Astrocyte (in vitro differentiated cells and primary cell): ENCODE measurements at regions not wholly inside any gene's neighbourhood (a gene's known extent, or its start where the extent isn't known, plus 50 kb on each side); places are given as distances from the start of the nearest gene placed in this dataset.

Experiments
- DNase-seq: peaks from one replicate; pipeline ENCODE4 v3.0.0-alpha.2; 2010; ENCODE audit warnings: low read depth
- FAIRE-seq: peaks from 2 replicates; lab custom pipeline; 2011; peaks lifted over from hg19 to GRCh38; lab: Jason Lieb, UNC
- H2AFZ ChIP-seq: 2 replicates; pipeline ENCODE4 v1.6.0; 2012; ENCODE audit warnings: low read depth, low read length, inconsistent platforms
- H3K27ac ChIP-seq: 2 replicates; pipeline ENCODE4 v1.5.1; 2011; ENCODE audit warnings: low read depth, low read length, inconsistent platforms
- H3K27me3 ChIP-seq: 2 replicates; pipeline ENCODE4 v1.6.0; 2011; ENCODE audit warnings: low read length, inconsistent platforms; ENCODE audit not compliant: insufficient read depth
- H3K36me3 ChIP-seq: 2 replicates; pipeline ENCODE4 v1.5.1; 2011; ENCODE audit warnings: low read length, inconsistent platforms; ENCODE audit not compliant: insufficient read depth
- H3K4me1 ChIP-seq: 2 replicates; pipeline ENCODE4 v1.5.1; 2011; ENCODE audit warnings: low read length, inconsistent platforms; ENCODE audit not compliant: insufficient read depth
- H3K4me2 ChIP-seq: 2 replicates; pipeline ENCODE4 v1.6.0; 2012; ENCODE audit warnings: low read length, inconsistent platforms
- H3K4me3 ChIP-seq: 2 replicates; pipeline ENCODE4 v1.5.1; 2011; ENCODE audit warnings: low read depth, mild to moderate bottlenecking, low read length, inconsistent platforms; ENCODE audit not compliant: insufficient read depth
- H3K79me2 ChIP-seq: 2 replicates; pipeline ENCODE4 v1.6.0; 2012; ENCODE audit warnings: mild to moderate bottlenecking, low read length, inconsistent platforms; ENCODE audit not compliant: insufficient read depth
- H3K9ac ChIP-seq: 2 replicates; pipeline ENCODE4 v1.6.0; 2012; ENCODE audit warnings: mild to moderate bottlenecking, low read length, inconsistent platforms
- H3K9me3 ChIP-seq: 2 replicates; pipeline ENCODE4 v1.5.1; 2012; ENCODE audit warnings: low read depth, mild to moderate bottlenecking, low read length, inconsistent platforms; ENCODE audit not compliant: insufficient read depth
- H4K20me1 ChIP-seq: 2 replicates; pipeline ENCODE4 v1.6.0; 2012; ENCODE audit warnings: low read length, inconsistent platforms; ENCODE audit not compliant: insufficient read depth
- H3K27ac Mint-ChIP-seq: one replicate; pipeline ENCODE4 v1.8.0; 2021; ENCODE audit warnings: mild to moderate bottlenecking, mixed read lengths; ENCODE audit not compliant: unreplicated experiment
- H3K27me3 Mint-ChIP-seq: one replicate; pipeline ENCODE4 v1.8.0; 2021; ENCODE audit warnings: low read depth, mixed read lengths; ENCODE audit not compliant: unreplicated experiment
- H3K36me3 Mint-ChIP-seq: one replicate; pipeline ENCODE4 v1.8.0; 2021; ENCODE audit warnings: low read depth, mixed read lengths; ENCODE audit not compliant: unreplicated experiment
- H3K4me1 Mint-ChIP-seq: one replicate; pipeline ENCODE4 v1.8.0; 2021; ENCODE audit warnings: low read depth, mixed read lengths; ENCODE audit not compliant: unreplicated experiment
- H3K4me3 Mint-ChIP-seq: one replicate; pipeline ENCODE4 v1.8.0; 2021; ENCODE audit warnings: mild to moderate bottlenecking, moderate library complexity, mixed read lengths; ENCODE audit not compliant: unreplicated experiment
- H3K9me3 Mint-ChIP-seq: one replicate; pipeline ENCODE4 v1.8.0; 2021; ENCODE audit warnings: mild to moderate bottlenecking, mixed read lengths; ENCODE audit not compliant: unreplicated experiment
- EZH2 ChIP-seq: IDR thresholded peaks from 2 replicates; pipeline ENCODE4 v1.6.1; 2012; ENCODE audit warnings: mild to moderate bottlenecking, low read length, inconsistent platforms; ENCODE audit not compliant: insufficient read depth
- TF ChIP-seq, protein P1 (sequence below): IDR thresholded peaks from 2 replicates; pipeline ENCODE4 v1.5.1; 2011; ENCODE audit warnings: low read depth, mild to moderate bottlenecking, inconsistent platforms, low read length, moderate library complexity; ENCODE audit not compliant: insufficient read depth

- TF ChIP-seq EZH2 = no peak
- TF ChIP-seq, protein P1, sequence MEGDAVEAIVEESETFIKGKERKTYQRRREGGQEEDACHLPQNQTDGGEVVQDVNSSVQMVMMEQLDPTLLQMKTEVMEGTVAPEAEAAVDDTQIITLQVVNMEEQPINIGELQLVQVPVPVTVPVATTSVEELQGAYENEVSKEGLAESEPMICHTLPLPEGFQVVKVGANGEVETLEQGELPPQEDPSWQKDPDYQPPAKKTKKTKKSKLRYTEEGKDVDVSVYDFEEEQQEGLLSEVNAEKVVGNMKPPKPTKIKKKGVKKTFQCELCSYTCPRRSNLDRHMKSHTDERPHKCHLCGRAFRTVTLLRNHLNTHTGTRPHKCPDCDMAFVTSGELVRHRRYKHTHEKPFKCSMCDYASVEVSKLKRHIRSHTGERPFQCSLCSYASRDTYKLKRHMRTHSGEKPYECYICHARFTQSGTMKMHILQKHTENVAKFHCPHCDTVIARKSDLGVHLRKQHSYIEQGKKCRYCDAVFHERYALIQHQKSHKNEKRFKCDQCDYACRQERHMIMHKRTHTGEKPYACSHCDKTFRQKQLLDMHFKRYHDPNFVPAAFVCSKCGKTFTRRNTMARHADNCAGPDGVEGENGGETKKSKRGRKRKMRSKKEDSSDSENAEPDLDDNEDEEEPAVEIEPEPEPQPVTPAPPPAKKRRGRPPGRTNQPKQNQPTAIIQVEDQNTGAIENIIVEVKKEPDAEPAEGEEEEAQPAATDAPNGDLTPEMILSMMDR = no peak
- no peaks in the 10 kb centered on the region for H3K4me1 Mint-ChIP-seq
These were observed 375.3 kb upstream of the C1orf87 start for GRCh38 chr1:60448850-60449249.

GRCh38 chr1:60444680-60445079 is 371.1 kb upstream of the C1orf87 start:
- Mint-ChIP-seq H3K4me1 (no peaks in the 10 kb centered on the region), H3K9me3 (no peaks in the 10 kb centered on the region), H3K36me3 (no peaks in the 10 kb centered on the region)

More at GRCh38 chr1:60448850-60449249, 375.3 kb upstream of the C1orf87 start:
- Mint-ChIP-seq H3K4me3 (no peak overlapping the region), H3K27ac (no peak overlapping the region), H3K9me3 (no peaks in the 10 kb centered on the region), H3K36me3 (no peaks in the 10 kb centered on the region), H3K27me3 (no peaks in the 10 kb centered on the region)
- Histone ChIP-seq H3K27ac (no peak overlapping the region), H3K27me3 (no peaks in the 10 kb centered on the region), H3K4me2 (no peak overlapping the region), H3K4me1 (no peaks in the 10 kb centered on the region), H3K4me3 (no peak overlapping the region), H3K36me3 (no peaks in the 10 kb centered on the region), H2AFZ (no peak overlapping the region), H3K9me3 (no peaks in the 10 kb centered on the region), H3K79me2 (no peaks in the 10 kb centered on the region), H4K20me1 (no peaks in the 10 kb centered on the region), H3K9ac (no peak overlapping the region)
- DNase-seq (no peak), FAIRE-seq (no peak)

GRCh38 chr1:60436186-60436585 is 362.6 kb upstream of the C1orf87 start:
- no peak overlapping the region for H3K4me2 ChIP-seq
- H3K4me3 ChIP-seq = no peak overlapping the region
- H3K27ac ChIP-seq = no peak overlapping the region
- DNase-seq (no peak), FAIRE-seq (no peak)
- Mint-ChIP-seq H3K36me3 (peaks cover 1% of the 10 kb centered on the region), H3K27ac (no peak overlapping the region), H3K27me3 (no peaks in the 10 kb centered on the region), H3K4me3 (no peak overlapping the region), H3K9me3 (peaks cover 2% of the 10 kb centered on the region), H3K4me1 (no peaks in the 10 kb centered on the region)
- no peaks in the 10 kb centered on the region for H3K27me3 ChIP-seq
- no peaks in the 10 kb centered on the region for H3K79me2 ChIP-seq
- H3K4me1 ChIP-seq = no peaks in the 10 kb centered on the region
- TF ChIP-seq, protein P1 = no peak
- no peak for TF ChIP-seq EZH2
- H4K20me1 ChIP-seq = no peaks in the 10 kb centered on the region
- H3K36me3 ChIP-seq = no peaks in the 10 kb centered on the region
- no peak overlapping the region for H3K9ac ChIP-seq
- no peaks in the 10 kb centered on the region for H3K9me3 ChIP-seq
- H2AFZ ChIP-seq = no peak overlapping the region

More at GRCh38 chr1:60444680-60445079, 371.1 kb upstream of the C1orf87 start:
- H4K20me1 ChIP-seq = no peaks in the 10 kb centered on the region
- no peaks in the 10 kb centered on the region for H3K36me3 ChIP-seq
- DNase-seq (peak; percentile 16), FAIRE-seq (no peak)
- H3K4me1 ChIP-seq = no peaks in the 10 kb centered on the region
- no peak overlapping the region for H3K27ac Mint-ChIP-seq
- no peak overlapping the region for H3K4me3 Mint-ChIP-seq
- TF ChIP-seq EZH2 = no peak
- TF ChIP-seq, protein P1 = no peak
- H2AFZ ChIP-seq = no peak overlapping the region
- no peak overlapping the region for H3K27ac ChIP-seq
- H3K9ac ChIP-seq = no peak overlapping the region
- H3K79me2 ChIP-seq = no peaks in the 10 kb centered on the region
- no peaks in the 10 kb centered on the region for H3K9me3 ChIP-seq
- no peak overlapping the region for H3K4me2 ChIP-seq
- H3K4me3 ChIP-seq = no peak overlapping the region
- no peaks in the 10 kb centered on the region for H3K27me3 Mint-ChIP-seq
- no peaks in the 10 kb centered on the region for H3K27me3 ChIP-seq
